KBM-7 (cell line): ENCODE measurements at regions not wholly inside any gene's neighbourhood (a gene's known extent, or its start where the extent isn't known, plus 50 kb on each side); places are given as distances from the start of the nearest gene placed in this dataset.

Source experiments
- DNase-seq: peaks from one replicate; pipeline ENCODE4 v3.0.0-alpha.2; 2015
- in situ Hi-C: fragments of 300-500 bp; cut with MboI; formaldehyde crosslinking; loops from 2 replicates; pipeline ENCODE4 v1.14.3; 2020; ENCODE audit warnings: low sequenced_read_pairs, low pct_unique_long_range_greater_than_20kb, mixed read lengths

DNA sequence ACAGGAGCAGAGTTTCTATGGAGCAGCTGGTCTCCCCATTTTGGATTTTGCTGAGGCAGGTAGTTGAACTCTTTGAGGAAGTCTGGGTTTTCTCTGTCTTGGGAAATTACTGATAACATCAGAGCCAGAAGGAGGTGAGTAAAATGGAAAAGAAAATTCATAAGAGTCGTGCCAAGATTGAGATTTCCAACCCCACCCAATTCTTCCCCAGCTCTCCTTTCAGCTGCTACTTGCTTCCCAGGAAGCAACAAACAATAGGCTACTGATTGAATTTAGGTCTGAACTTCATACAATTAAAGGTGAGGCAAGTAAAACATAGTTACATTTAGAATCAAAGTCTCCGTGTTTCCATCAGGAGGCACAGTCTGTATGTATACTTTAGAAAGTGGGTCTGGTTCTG lies 54.6 kb upstream of the EOLA2 start:
- in situ Hi-C loops, result no loop called here
- DNase-seq, result no peak

- DNase-seq, result no peak
- in situ Hi-C loops, result no loop called here
Observed at GRCh38 chrX:149993989-149994388, 55.7 kb upstream of the EOLA2 start.

DNA sequence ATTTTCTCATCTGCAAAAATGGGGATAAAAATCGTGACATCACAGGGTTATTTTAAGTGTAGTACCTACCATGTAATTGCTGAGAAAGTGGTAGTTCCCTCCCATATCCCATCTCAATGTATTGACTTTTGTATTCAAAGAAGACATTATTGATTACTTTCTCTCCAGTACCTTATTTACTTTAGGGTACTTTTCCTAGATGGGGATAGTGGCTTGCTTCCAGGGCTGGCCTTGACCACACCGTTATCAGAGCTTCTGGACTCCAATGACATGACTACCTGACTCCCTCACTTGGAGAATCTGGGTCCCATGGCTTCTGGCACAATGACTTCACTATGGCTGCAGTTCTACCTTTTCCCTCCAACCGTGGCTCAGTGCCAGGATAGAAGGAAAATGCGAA lies 58.2 kb upstream of the EOLA2 start:
- no peak for DNase-seq
- in situ Hi-C loops, result no loop called here

- DNase-seq, result no peak
- in situ Hi-C loops, result no loop called here
Observed at GRCh38 chrX:150005027-150005426, 66.7 kb upstream of the EOLA2 start.

- in situ Hi-C loops, result no loop called here
Observed at GRCh38 chrX:150007356-150007755, 69.1 kb upstream of the EOLA2 start.

DNA sequence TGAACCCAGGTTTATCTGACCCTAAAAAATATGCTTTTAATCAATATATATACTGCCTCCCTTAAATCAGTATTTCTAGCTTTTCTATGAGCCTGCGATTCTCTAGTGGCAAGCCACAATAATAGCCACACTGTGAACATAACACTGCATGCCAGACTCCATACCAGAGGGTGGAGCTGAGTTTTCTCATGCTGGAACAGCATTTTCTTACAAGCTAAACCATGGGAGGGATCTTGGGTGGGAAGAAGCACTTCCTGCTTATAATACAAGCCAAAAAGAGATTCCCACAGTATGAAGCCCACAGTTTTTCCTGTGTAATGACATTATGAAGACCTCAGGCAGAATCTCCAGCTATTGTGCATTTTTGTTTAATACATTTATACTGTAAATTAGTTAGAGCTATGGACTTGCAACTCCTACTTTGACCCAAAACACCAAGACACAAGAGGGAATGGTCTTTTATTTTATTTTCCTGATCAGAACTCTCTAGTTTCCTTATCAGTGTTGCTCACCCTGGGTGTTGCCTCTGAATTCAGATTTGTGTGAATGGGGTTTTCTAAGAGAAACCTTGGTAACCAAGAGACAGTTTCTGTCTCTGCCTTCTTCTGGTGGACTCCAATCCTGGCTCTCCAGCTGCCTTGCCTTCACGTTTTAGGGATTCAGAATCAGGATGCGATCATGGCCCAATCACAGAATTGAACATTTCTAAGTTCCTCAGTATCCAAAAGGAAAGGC lies 74.5 kb upstream of the EOLA2 start:
- no peak for DNase-seq
- in situ Hi-C loops, result no loop called here

More at GRCh38 chrX:150007356-150007755, 69.1 kb upstream of the EOLA2 start:
- no peak for DNase-seq

DNA sequence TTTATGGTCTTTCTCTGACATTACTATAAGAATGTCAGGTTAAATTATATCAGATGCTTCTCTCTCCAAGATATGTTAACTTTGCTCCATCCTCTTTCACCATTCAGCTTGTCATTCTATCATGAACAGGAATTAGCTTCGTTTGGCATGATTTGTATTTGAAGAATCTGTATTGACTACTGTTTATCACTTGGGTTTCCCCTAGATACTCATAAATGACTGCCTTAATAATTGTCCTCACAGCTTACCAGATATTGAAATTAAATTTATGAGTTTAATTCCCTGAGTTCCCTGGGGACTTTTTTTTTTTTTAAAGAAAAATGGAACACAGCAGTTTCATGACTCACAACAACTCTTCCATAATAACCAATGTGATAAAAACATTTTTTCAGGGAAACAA lies 76.2 kb upstream of the EOLA2 start:
- DNase-seq, result no peak
- in situ Hi-C loops, result no loop called here

- in situ Hi-C loops, result no loop called here
- no peak for DNase-seq
Observed at GRCh38 chrX:150017868-150018267, 79.6 kb upstream of the EOLA2 start.

- in situ Hi-C loops, result no loop called here
Observed at GRCh38 chrX:150018931-150019361, 80.7 kb upstream of the EOLA2 start.

GRCh38 chrX:150028692-150029091 lies 90.4 kb upstream of the EOLA2 start:
- no peak for DNase-seq
- in situ Hi-C loops, result no loop called here

More at GRCh38 chrX:150018931-150019361, 80.7 kb upstream of the EOLA2 start:
- no peak for DNase-seq

DNA sequence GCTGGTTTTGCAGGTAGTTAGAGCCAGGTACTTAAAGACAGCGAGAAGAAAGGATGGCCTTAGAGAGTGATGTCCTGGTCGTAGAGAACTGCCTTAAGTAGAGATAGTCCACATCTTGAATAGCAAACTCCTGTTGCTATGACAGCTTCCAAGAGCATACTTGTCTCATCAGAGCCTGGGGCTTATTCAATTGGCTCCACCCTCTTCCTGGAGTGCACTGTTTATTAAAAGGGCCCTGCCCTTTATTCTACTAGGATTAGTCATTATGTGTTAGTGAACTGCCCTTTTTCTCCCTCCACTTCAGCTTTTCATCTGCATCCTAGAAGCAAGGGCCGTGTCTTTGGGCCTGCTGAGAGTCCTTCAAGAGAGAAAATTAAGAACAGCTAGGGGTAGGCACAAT lies 94.5 kb upstream of the EOLA2 start:
- in situ Hi-C loops, result no loop called here
- no peak for DNase-seq

GRCh38 chrX:150034788-150035187 lies 96.5 kb upstream of the EOLA2 start:
- in situ Hi-C loops, result no loop called here
- no peak for DNase-seq

DNA sequence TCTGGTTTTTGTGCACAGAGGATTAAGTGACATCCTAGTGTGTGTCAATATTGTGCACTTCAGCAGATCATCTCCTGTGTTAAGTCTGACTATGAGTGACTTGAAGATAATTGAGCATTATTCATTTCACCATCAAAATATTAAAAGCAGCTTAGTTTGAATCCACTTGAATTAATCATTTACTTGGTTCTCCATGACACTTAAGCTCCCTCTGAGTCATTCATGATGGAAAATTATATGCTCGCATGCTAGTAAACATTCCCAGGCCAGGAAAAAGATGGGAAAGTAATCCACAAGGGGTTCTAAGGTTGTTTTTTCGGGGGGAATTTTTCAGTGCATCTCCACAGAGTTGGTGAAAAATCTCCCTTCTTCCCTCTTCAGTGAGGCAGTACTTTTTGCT lies 97.2 kb upstream of the EOLA2 start:
- no peak for DNase-seq
- in situ Hi-C loops, result no loop called here

GRCh38 chrX:150036181-150036580 lies 97.9 kb upstream of the EOLA2 start:
- in situ Hi-C loops, result no loop called here
- DNase-seq, result no peak

DNA sequence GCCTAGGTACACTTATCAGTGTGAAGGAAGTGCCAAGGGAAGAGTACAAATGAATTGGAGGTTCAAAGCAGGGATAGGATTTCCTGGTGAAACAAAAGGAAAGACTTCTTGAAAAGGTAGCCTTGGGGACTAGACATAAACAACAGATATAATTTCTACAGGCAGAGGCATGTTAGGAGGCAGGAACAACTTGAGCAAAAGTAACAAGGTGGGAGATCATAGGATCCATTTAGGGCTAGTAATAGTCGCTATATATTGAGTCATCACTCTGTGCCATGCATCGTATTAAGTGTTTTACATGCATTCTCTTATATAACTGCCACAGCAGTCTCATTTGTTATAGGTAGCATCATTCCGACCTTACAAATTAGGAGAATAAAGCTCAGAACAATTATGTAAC lies 98.3 kb upstream of the EOLA2 start:
- no peak for DNase-seq
- in situ Hi-C loops, result no loop called here

- DNase-seq, result no peak
- in situ Hi-C loops, result no loop called here
Observed at GRCh38 chrX:150037041-150037440, 98.8 kb upstream of the EOLA2 start.

DNA sequence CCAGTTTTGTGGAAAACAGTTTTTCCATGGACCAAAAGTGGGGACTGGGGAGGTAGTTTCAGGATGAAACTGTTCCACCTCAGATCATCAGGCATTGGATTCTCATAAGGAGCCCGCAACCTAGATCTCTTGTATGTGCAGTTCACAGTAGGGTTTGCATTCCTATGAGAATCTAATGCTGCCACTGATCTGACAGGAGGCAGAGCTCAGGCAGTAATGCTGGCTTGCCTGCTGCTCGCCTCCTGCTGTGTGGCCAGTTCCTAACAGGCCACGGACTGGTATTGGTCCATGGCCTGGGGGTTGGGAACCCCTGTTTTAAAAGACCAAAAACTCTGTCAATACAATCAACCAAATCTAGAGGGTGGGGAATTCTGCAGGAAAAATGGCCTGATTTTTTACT lies 100.0 kb upstream of the EOLA2 start:
- in situ Hi-C loops, result no loop called here
- DNase-seq, result no peak

- in situ Hi-C loops, result no loop called here
- DNase-seq, result no peak
Observed at GRCh38 chrX:150038986-150039599, 100.8 kb upstream of the EOLA2 start.

DNA sequence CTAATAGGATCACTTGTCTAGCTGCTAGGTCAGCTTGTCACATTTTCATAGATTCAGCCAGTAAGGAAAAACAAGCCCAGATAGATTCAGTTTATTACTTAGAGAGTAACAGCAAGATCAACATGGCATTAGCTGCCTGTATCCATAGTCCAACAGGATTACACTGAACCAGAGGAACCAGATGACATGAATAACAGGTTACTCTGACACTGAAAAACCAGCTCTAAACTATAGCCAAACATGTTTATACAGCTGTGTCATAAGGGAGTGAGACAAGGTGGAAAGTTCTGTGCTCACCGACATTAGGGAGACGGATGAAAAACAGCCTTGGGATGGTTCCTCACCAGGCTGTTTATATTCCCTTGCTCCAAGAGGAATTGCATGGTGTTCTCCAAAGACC lies 102.9 kb upstream of the EOLA2 start:
- in situ Hi-C loops, result no loop called here
- no peak for DNase-seq

GRCh38 chrX:150044556-150044955 lies 106.3 kb upstream of the EOLA2 start:
- in situ Hi-C loops, result no loop called here
- no peak for DNase-seq

- no peak for DNase-seq
- in situ Hi-C loops, result no loop called here
Observed at GRCh38 chrX:150047818-150048217, 109.5 kb upstream of the EOLA2 start.
